GM18951 (cell line): ENCODE measurements at regions not wholly inside any gene's neighbourhood (a gene's known extent, or its start where the extent isn't known, plus 50 kb on each side); places are given as distances from the start of the nearest gene placed in this dataset.

Experiments
- POLR2A ChIP-seq: IDR thresholded peaks from 4 replicates; pipeline ENCODE4 v1.6.1; 2011; ENCODE audit warnings: mild to moderate bottlenecking; ENCODE audit not compliant: insufficient read length, insufficient read depth; ENCODE audit errors: extremely low read depth
- in situ Hi-C: fragments of 300-500 bp; cut with MboI; formaldehyde crosslinking; loops from one replicate; pipeline ENCODE4 v1.12.0; 2022; ENCODE audit warnings: low sequenced_read_pairs, mixed read lengths, inconsistent platforms; ENCODE audit not compliant: unreplicated experiment

DNA sequence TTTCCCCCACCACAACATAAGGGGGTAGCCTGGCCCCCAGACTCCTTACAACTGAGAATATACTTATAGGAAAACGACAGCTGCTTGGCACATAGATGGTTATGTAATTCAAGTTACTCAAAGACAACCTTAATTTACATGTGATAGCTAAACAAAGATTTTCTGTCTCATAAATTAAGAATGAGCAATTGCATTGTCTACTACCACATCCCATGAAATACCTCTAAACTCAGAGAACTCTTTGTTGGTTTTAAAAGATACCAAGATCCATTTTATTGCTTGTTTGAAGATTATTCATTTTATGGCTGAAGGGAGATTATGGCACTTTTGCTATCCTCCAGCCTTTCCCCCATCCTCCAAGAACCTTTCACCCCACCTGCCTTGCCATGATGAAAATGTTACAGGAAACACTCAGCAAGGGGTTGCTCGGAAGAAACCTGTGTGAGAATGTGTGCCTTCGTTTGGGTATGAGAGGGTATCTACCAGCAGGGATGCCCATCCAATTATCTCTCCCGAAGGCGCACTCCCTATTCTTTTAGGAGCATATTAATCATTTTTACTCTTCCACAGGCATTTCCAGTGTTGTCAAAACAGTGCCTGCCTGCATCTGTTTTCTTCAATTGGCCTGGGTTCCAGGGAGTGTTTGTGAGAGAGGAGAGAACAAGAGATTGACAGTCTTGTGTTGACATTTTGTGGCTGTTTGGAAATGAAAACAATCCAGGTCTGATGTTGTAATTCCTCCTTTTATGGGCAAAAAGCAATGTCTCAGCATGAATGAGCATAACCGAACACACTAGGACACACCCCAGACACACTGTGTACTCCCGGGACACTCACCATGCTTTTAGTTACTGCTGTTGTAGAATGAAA is 208.0 kb upstream of the ANKRD55 start:
- no peak for TF ChIP-seq POLR2A
- in situ Hi-C loops: no loop called here

- TF ChIP-seq POLR2A: no peak
- in situ Hi-C loops: no loop called here
Observed at GRCh38 chr5:56434986-56435385, 201.9 kb upstream of the ANKRD55 start.

GRCh38 chr5:56433039-56433617 is 200.0 kb upstream of the ANKRD55 start:
- TF ChIP-seq POLR2A: no peak
- in situ Hi-C loops: no loop called here

DNA sequence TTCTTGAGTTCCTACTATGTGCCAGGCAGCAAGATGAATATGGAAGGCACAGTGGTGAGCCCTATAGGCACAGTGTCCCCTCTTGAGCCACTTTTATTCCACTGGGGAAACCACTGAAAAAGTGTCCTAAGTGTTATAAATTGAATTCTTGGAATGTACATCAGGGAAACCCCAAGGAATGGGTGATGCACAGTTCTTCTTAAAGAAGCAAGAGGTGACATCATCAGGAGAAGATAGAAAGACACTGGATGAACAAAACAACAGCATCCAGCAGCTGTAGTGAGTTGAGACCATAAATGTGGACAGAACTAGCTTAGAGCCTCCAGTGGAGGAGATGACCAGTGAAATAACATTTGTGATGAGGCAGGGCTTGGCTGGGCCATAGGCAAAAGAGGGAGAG is 199.2 kb upstream of the ANKRD55 start:
- TF ChIP-seq POLR2A: no peak
- in situ Hi-C loops: no loop called here

DNA sequence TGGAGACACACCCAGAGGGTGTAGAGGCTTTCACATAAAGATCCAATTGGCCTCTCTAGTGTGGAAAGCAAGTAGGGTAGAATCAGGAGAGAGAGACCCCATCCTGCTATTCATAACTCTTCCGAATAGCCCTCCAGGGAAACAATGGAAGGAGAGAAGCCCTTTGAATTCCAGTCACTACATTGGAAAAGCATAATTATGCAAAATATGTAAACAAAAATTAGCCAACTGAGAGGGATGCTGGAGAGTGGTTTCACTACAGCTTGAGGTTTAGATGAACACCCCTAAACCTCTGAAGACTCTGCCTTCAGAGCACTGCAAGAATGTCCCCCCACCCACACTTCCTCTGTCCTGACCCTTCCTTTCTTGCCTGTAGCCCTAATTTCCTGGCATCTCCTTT is 197.3 kb upstream of the ANKRD55 start:
- in situ Hi-C loops: no loop called here
- no peak for TF ChIP-seq POLR2A

DNA sequence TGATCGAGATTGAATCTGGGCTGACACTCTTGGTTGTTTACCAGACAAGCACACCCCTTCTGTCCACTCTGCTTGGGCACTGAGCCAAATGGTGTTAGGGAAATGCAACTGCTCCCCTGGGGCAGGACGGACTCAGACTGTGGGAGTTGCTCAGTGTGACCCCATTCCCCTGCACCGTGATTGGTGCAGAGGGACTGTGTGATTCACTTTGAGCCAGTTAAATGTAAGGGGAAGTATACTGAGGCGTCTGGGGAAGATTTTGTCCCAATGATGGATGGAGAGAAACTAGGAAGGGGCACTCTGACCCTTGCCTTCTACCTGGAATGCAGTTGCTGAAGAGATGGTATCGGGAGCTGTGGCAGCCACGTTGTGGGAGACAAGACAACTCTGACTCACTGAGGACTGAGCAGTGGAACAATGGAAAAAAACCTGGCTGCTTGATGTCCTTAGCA is 196.0 kb upstream of the ANKRD55 start:
- in situ Hi-C loops: no loop called here
- TF ChIP-seq POLR2A: no peak

GRCh38 chr5:56426693-56427092 is 193.6 kb upstream of the ANKRD55 start:
- TF ChIP-seq POLR2A: no peak
- in situ Hi-C loops: no loop called here

DNA sequence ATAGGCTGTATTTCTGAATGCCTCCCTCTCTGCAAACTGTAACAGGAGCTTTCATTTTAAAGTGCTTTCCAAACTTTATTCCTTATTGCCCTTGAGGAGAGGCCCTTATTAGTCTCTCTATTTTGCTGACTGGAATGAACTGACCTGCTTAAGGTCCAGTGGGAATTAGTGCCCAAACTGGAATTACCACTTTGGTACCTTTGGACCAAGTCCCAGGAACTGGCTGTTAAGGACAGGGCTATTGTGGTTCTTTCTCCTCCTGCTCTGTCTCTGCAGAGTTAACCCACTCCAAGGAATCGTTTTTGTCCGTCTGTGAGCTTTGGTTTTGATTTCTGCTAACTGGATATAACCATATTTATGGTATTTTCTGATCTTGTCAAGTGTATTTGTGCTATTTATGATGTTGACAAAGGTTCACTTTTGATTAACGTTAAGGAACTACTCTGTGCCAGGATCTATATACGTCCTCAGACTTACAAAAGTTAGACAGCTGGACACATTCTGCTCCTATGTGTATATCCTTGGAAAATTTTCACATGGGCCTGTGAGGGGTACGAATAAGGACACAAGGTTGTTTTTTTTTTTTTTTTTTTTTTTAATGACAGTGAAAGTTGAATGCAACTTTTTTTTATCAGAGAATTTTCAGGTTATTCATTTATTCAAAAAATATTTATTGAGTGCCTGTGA is 189.1 kb upstream of the ANKRD55 start:
- in situ Hi-C loops: no loop called here
- TF ChIP-seq POLR2A: no peak

- in situ Hi-C loops: no loop called here
- TF ChIP-seq POLR2A: no peak
Observed at GRCh38 chr5:56421246-56422075, 188.3 kb upstream of the ANKRD55 start.

GRCh38 chr5:56420323-56420722 is 187.2 kb upstream of the ANKRD55 start:
- in situ Hi-C loops: no loop called here
- no peak for TF ChIP-seq POLR2A

DNA sequence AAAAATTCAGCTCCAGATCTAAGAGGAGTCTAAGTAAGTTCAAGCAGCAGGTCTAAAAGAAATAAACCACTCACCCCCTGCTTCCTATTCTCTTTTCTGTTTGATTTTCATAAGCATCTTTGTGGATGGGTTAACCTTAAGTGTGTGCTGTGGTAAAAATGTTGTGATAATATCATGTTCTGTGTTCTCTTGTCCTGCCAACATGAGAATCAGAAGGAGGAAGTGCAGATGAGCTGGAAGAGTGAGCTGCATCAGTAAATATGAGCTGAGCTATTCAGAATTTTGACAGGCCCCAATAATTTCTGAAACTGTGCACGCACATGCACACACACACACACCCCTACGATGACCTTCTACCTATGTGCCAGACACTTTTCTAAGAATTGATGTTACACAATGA is 186.5 kb upstream of the ANKRD55 start:
- in situ Hi-C loops: no loop called here
- no peak for TF ChIP-seq POLR2A

DNA sequence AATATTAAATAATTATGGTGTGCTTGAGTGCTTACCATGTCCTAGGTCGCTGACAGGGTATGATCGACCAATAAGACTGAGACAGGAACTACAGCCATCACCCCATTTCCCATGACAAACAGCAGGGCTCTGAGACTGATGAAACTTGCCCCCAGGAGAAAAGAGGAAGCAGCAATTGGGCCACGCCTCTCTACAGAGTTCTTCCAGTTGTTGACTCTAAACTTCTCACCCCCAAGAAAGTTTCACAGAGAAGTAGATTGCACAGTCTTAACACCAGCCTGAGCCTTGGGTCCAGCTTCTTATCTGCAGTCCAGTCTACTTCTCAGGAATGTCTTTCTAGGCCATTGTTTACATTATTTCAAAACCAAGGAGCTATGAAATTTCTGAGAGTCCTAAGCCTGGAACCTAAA is 182.2 kb upstream of the ANKRD55 start:
- TF ChIP-seq POLR2A: no peak
- in situ Hi-C loops: no loop called here

DNA sequence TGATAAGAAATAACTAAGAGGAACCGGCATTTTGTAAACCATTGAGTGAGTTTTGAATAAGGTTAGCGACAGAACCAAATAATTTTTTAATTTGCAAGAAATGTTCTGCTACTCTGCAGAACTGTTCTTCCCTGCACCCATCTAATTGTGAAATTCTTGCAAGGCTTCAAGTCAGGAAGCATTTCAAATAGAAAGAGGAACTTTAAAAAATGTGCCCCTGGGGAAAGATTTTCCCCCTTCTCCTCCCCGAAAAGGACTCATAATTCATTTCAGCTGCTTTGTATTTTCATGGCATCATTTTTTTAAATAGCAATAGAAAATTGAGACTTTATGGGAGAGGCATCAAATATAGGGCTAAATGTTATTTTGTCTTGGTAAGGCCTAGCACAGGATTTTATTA is 180.9 kb upstream of the ANKRD55 start:
- no peak for TF ChIP-seq POLR2A

More for the DNA sequence above, 180.9 kb upstream of the ANKRD55 start:
- in situ Hi-C loops: no loop called here
